KMS-11 (cell line): ENCODE measurements at regions not wholly inside any gene's neighbourhood (a gene's known extent, or its start where the extent isn't known, plus 50 kb on each side); places are given as distances from the start of the nearest gene placed in this dataset.

Source experiments
- H2AFZ ChIP-seq: fragments of 200-600 bp; sonication (generic); 2 replicates; pipeline ENCODE4 v1.6.1; 2016; ENCODE audit warnings: antibody characterized with exemption, mixed run types, low read depth
- H3K27ac ChIP-seq: fragments of 200-600 bp; sonication (generic); 2 replicates; pipeline ENCODE4 v1.6.1; 2016; ENCODE audit warnings: mild to moderate bottlenecking, mixed run types
- H3K27me3 ChIP-seq: fragments of 200-600 bp; sonication (generic); 2 replicates; pipeline ENCODE4 v1.6.1; 2017; ENCODE audit warnings: mild to moderate bottlenecking, low read depth, mixed run types, moderate library complexity; ENCODE audit not compliant: insufficient read depth
- H3K36me3 ChIP-seq: fragments of 200-600 bp; sonication (generic); 2 replicates; pipeline ENCODE4 v1.6.1; 2017; ENCODE audit warnings: mild to moderate bottlenecking, mixed run types; ENCODE audit not compliant: insufficient read depth
- H3K4me1 ChIP-seq: fragments of 200-600 bp; sonication (generic); 2 replicates; pipeline ENCODE4 v1.6.1; 2016; ENCODE audit warnings: mild to moderate bottlenecking, low read depth, mixed run types; ENCODE audit not compliant: poor library complexity, severe bottlenecking
- H3K4me2 ChIP-seq: fragments of 200-600 bp; sonication (generic); 2 replicates; pipeline ENCODE4 v1.7.0; 2016; ENCODE audit warnings: mild to moderate bottlenecking, mixed run types
- H3K4me3 ChIP-seq: fragments of 200-600 bp; sonication (generic); IDR thresholded peaks from 2 replicates; pipeline ENCODE4 v1.6.1; 2017; ENCODE audit warnings: low read depth, low read length, mixed read lengths; ENCODE audit not compliant: insufficient read depth
- H3K79me2 ChIP-seq: fragments of 200-600 bp; sonication (generic); 2 replicates; pipeline ENCODE4 v1.6.1; 2016; ENCODE audit warnings: low read depth, mixed run types; ENCODE audit not compliant: insufficient read depth
- H3K9ac ChIP-seq: fragments of 200-600 bp; sonication (generic); 2 replicates; pipeline ENCODE4 v1.6.1; 2016; ENCODE audit warnings: mild to moderate bottlenecking, mixed run types
- H4K20me1 ChIP-seq: fragments of 200-600 bp; sonication (generic); 2 replicates; pipeline ENCODE4 v1.6.1; 2016; ENCODE audit warnings: mild to moderate bottlenecking, mixed run types; ENCODE audit not compliant: insufficient read depth
- CTCF ChIP-seq: fragments of 200-600 bp; sonication (generic); conservative IDR thresholded peaks from 2 replicates; pipeline ENCODE4 v1.6.1; 2017; ENCODE audit warnings: low read depth, mild to moderate bottlenecking, antibody characterized with exemption, low read length, moderate library complexity, mixed read lengths

- no peak overlapping the region for H3K4me3 ChIP-seq
- no peak overlapping the region for H3K9ac ChIP-seq
- no peaks in the 10 kb centered on the region for H4K20me1 ChIP-seq
- H3K36me3 ChIP-seq, result no peaks in the 10 kb centered on the region
- TF ChIP-seq CTCF, result no peak
- no peak overlapping the region for H2AFZ ChIP-seq
- no peaks in the 10 kb centered on the region for H3K79me2 ChIP-seq
- no peak overlapping the region for H3K27ac ChIP-seq
- H3K27me3 ChIP-seq, result no peaks in the 10 kb centered on the region
- no peaks in the 10 kb centered on the region for H3K4me1 ChIP-seq
- no peak overlapping the region for H3K4me2 ChIP-seq
Observed at GRCh38 chr12:123089140-123089539, 61.8 kb downstream of the PITPNM2 start.

- H3K4me2 ChIP-seq, result no peak overlapping the region
- no peaks in the 10 kb centered on the region for H3K4me1 ChIP-seq
- no peaks in the 10 kb centered on the region for H3K79me2 ChIP-seq
- no peaks in the 10 kb centered on the region for H4K20me1 ChIP-seq
- no peak for TF ChIP-seq CTCF
- no peak overlapping the region for H3K9ac ChIP-seq
- H2AFZ ChIP-seq, result no peak overlapping the region
- no peak overlapping the region for H3K4me3 ChIP-seq
- no peaks in the 10 kb centered on the region for H3K27me3 ChIP-seq
- no peaks in the 10 kb centered on the region for H3K36me3 ChIP-seq
- no peak overlapping the region for H3K27ac ChIP-seq
Observed at GRCh38 chr12:123085730-123086487, 65.0 kb downstream of the PITPNM2 start.

- Histone ChIP-seq H3K4me1 (no peaks in the 10 kb centered on the region), H3K9ac (no peak overlapping the region), H3K4me2 (no peak overlapping the region), H3K27me3 (no peaks in the 10 kb centered on the region), H3K27ac (no peak overlapping the region), H3K36me3 (no peaks in the 10 kb centered on the region), H3K79me2 (no peaks in the 10 kb centered on the region), H3K4me3 (no peak overlapping the region), H4K20me1 (no peaks in the 10 kb centered on the region), H2AFZ (no peak overlapping the region)
- TF ChIP-seq CTCF, result no peak
Observed at GRCh38 chr12:123085066-123085465, 65.8 kb downstream of the PITPNM2 start.

GRCh38 chr12:123083661-123084571, 67.0 kb downstream of the PITPNM2 start:
- no peaks in the 10 kb centered on the region for H3K79me2 ChIP-seq
- no peaks in the 10 kb centered on the region for H3K27me3 ChIP-seq
- no peaks in the 10 kb centered on the region for H3K4me1 ChIP-seq
- no peak overlapping the region for H2AFZ ChIP-seq
- no peak overlapping the region for H3K4me2 ChIP-seq
- H4K20me1 ChIP-seq, result no peaks in the 10 kb centered on the region
- H3K27ac ChIP-seq, result no peak overlapping the region
- TF ChIP-seq CTCF, result no peak
- H3K36me3 ChIP-seq, result no peaks in the 10 kb centered on the region
- H3K9ac ChIP-seq, result no peak overlapping the region
- no peak overlapping the region for H3K4me3 ChIP-seq
